OCI-LY7 (cell line): ENCODE measurements at regions not wholly inside any gene's neighbourhood (a gene's known extent, or its start where the extent isn't known, plus 50 kb on each side); places are given as distances from the start of the nearest gene placed in this dataset.

Experiments used
- BruUV-seq: library from RNA; stranded (reverse); fragments of 400-500 nt; replicated peaks from 2 replicates; lab custom pipeline; 2021; lab: Mats Ljungman, UMichigan
- CTCF ChIA-PET: fragments of 300-600 bp; sonication (Branson Sonifier 250); formaldehyde crosslinking; loops from one replicate; lab custom pipeline; 2022; ENCODE audit warnings: antibody characterized with exemption; ENCODE audit not compliant: unreplicated experiment; lab: Charles Lee
- POLR2A ChIA-PET: fragments of 300-600 bp; sonication (Branson Sonifier 250); formaldehyde crosslinking; loops from one replicate; lab custom pipeline; 2022; ENCODE audit warnings: antibody characterized with exemption; lab: Charles Lee
- DNase-seq: peaks from one replicate; pipeline ENCODE4 v3.0.0-alpha.2; 2015; ENCODE audit warnings: low spot score
- H2AFZ ChIP-seq: fragments of 200-600 bp; sonication (generic), shearing (Covaris generic); 2 replicates; pipeline ENCODE4 v1.6.1; 2014; ENCODE audit warnings: mild to moderate bottlenecking, antibody characterized with exemption, low read length, moderate library complexity
- H3K27ac ChIP-seq: fragments of 200-600 bp; sonication (generic); 2 replicates; pipeline ENCODE4 v1.5.1; 2014; ENCODE audit warnings: mixed run types, low read depth, mild to moderate bottlenecking, moderate library complexity, low read length, inconsistent platforms; ENCODE audit not compliant: poor library complexity, severe bottlenecking
- H3K36me3 ChIP-seq: fragments of 200-600 bp; sonication (generic); 2 replicates; pipeline ENCODE4 v1.6.1; 2014; ENCODE audit warnings: mild to moderate bottlenecking, antibody characterized with exemption, low read length, moderate library complexity, mixed read lengths; ENCODE audit not compliant: insufficient read depth
- H3K4me1 ChIP-seq: fragments of 200-600 bp; sonication (generic); 2 replicates; pipeline ENCODE4 v1.5.1; 2014; ENCODE audit warnings: mild to moderate bottlenecking, low read length; ENCODE audit not compliant: insufficient read depth, poor library complexity, severe bottlenecking
- H3K4me2 ChIP-seq: fragments of 200-600 bp; sonication (generic); 2 replicates; pipeline ENCODE4 v1.6.1; 2014; ENCODE audit warnings: mild to moderate bottlenecking, low read length
- H3K4me3 ChIP-seq: fragments of 200-600 bp; sonication (generic); 2 replicates; pipeline ENCODE4 v1.5.1; 2014; ENCODE audit warnings: mild to moderate bottlenecking, low read depth, low read length; ENCODE audit not compliant: poor library complexity, severe bottlenecking
- H3K79me2 ChIP-seq: fragments of 200-600 bp; sonication (generic); 2 replicates; pipeline ENCODE4 v1.6.1; 2016; ENCODE audit warnings: low read depth, mild to moderate bottlenecking, low read length, moderate library complexity, mixed read lengths; ENCODE audit not compliant: insufficient read depth
- H3K9me2 ChIP-seq: fragments of 200-600 bp; sonication (generic); 2 replicates; pipeline ENCODE4 v1.6.1; 2016; ENCODE audit warnings: mild to moderate bottlenecking, low read length, mixed read lengths; ENCODE audit not compliant: insufficient read depth
- H3K9me3 ChIP-seq: fragments of 200-600 bp; sonication (generic); 2 replicates; pipeline ENCODE4 v1.6.1; 2014; ENCODE audit warnings: mild to moderate bottlenecking, mixed run types, low read length, mixed read lengths
- H4K20me1 ChIP-seq: fragments of 200-600 bp; sonication (generic); 2 replicates; pipeline ENCODE4 v1.6.1; 2014; ENCODE audit warnings: mild to moderate bottlenecking, antibody characterized with exemption, low read length, moderate library complexity, mixed read lengths; ENCODE audit not compliant: insufficient read depth
- CTCF ChIP-seq: fragments of 200-600 bp; sonication (generic); conservative IDR thresholded peaks from 2 replicates; pipeline ENCODE4 v1.5.1; 2014; ENCODE audit warnings: mild to moderate bottlenecking, antibody characterized with exemption, low read length, moderate library complexity, mixed read lengths
- EZH2phosphoT487 ChIP-seq: fragments of 200-600 bp; sonication (generic); IDR thresholded peaks from 2 replicates; pipeline ENCODE4 v1.6.1; 2018; ENCODE audit warnings: low read depth, borderline replicate concordance, mild to moderate bottlenecking, mixed run types, antibody characterized with exemption, low read length, moderate library complexity, mixed read lengths
- intact Hi-C: fragments of 100-400 bp; cut with micrococcal nuclease; formaldehyde crosslinking; loops from one replicate; pipeline ENCODE4 v1.10.0; 2022; ENCODE audit not compliant: unreplicated experiment

- no peak for DNase-seq
- no peak overlapping the region for H3K4me3 ChIP-seq
- no peak overlapping the region for H3K27ac ChIP-seq
- H4K20me1 ChIP-seq: no peaks in the 10 kb centered on the region
- no peaks in the 10 kb centered on the region for H3K9me2 ChIP-seq
- TF ChIP-seq CTCF (no peak), EZH2phosphoT487 (no peak)
- ChIA-PET CTCF (no interaction called here), POLR2A (interaction anchor here (1.2 kb wide), 1 partner anchor 24 kb away, joined by 3 read pairs; no protein-coding TSS in a partner anchor)
- no peaks in the 10 kb centered on the region for H3K9me3 ChIP-seq
- intact Hi-C loops: no loop called here
- no TSS peak for BruUV-seq
- H3K36me3 ChIP-seq: no peaks in the 10 kb centered on the region
- H3K4me2 ChIP-seq: no peak overlapping the region
- no peak overlapping the region for H2AFZ ChIP-seq
- H3K79me2 ChIP-seq: no peaks in the 10 kb centered on the region
- H3K4me1 ChIP-seq: no peaks in the 10 kb centered on the region
Observed at GRCh38 chr14:42629553-42629952, 1022.9 kb downstream of the LRFN5 start.

GRCh38 chr14:42628602-42629001 is 1021.9 kb downstream of the LRFN5 start:
- no peak overlapping the region for H3K27ac ChIP-seq
- intact Hi-C loops: no loop called here
- no peaks in the 10 kb centered on the region for H3K9me3 ChIP-seq
- no peaks in the 10 kb centered on the region for H3K36me3 ChIP-seq
- H4K20me1 ChIP-seq: no peaks in the 10 kb centered on the region
- H3K9me2 ChIP-seq: no peaks in the 10 kb centered on the region
- no peak for DNase-seq
- H3K79me2 ChIP-seq: no peaks in the 10 kb centered on the region
- no peak overlapping the region for H2AFZ ChIP-seq
- ChIA-PET POLR2A (interaction anchor here (1.2 kb wide), 1 partner anchor 23 kb away, joined by 3 read pairs; no protein-coding TSS in a partner anchor), CTCF (no interaction called here)
- TF ChIP-seq EZH2phosphoT487: no peak
- TF ChIP-seq CTCF: no peak
- no peak overlapping the region for H3K4me3 ChIP-seq
- H3K4me1 ChIP-seq: no peaks in the 10 kb centered on the region
- no peak overlapping the region for H3K4me2 ChIP-seq
- BruUV-seq: no TSS peak

GRCh38 chr14:42626986-42627385 is 1020.3 kb downstream of the LRFN5 start:
- intact Hi-C loops: no loop called here
- DNase-seq: no peak
- POLR2A ChIA-PET: interaction anchor here (0.6 kb wide), 1 partner anchor 276 kb away, joined by 4 read pairs; no protein-coding TSS in a partner anchor

More at GRCh38 chr14:42626986-42627385, 1020.3 kb downstream of the LRFN5 start:
- CTCF ChIA-PET: no interaction called here
- TF ChIP-seq EZH2phosphoT487 (no peak), CTCF (no peak)
- H2AFZ ChIP-seq: no peak overlapping the region
- no peak overlapping the region for H3K27ac ChIP-seq
- BruUV-seq: no TSS peak
- H3K4me3 ChIP-seq: no peak overlapping the region
- no peak overlapping the region for H3K4me2 ChIP-seq
- H3K36me3 ChIP-seq: no peaks in the 10 kb centered on the region
- no peaks in the 10 kb centered on the region for H3K4me1 ChIP-seq
- H3K9me2 ChIP-seq: no peaks in the 10 kb centered on the region
- H3K79me2 ChIP-seq: no peaks in the 10 kb centered on the region
- no peaks in the 10 kb centered on the region for H3K9me3 ChIP-seq
- H4K20me1 ChIP-seq: no peaks in the 10 kb centered on the region
